Keratinocyte (primary cell): ENCODE measurements at regions not wholly inside any gene's neighbourhood (a gene's known extent, or its start where the extent isn't known, plus 50 kb on each side); places are given as distances from the start of the nearest gene placed in this dataset.

Experiments used
- DNase-seq: peaks from one replicate; pipeline ENCODE4 v3.0.0-alpha.2; 2011; ENCODE audit warnings: low read depth, missing footprints, low spot score
- FAIRE-seq: peaks from 2 replicates; lab custom pipeline; 2011; peaks lifted over from hg19 to GRCh38; lab: Jason Lieb, UNC
- H2AFZ ChIP-seq: 2 replicates; pipeline ENCODE4 v1.6.0; 2012; ENCODE audit warnings: low read length, control low read depth, inconsistent platforms; ENCODE audit not compliant: control insufficient read depth
- H3K27ac ChIP-seq: 2 replicates; pipeline ENCODE4 v1.5.1; 2011; ENCODE audit warnings: low read length; ENCODE audit not compliant: control insufficient read depth, insufficient read depth
- H3K27me3 ChIP-seq: 3 replicates; pipeline ENCODE4 v1.6.0; 2011; ENCODE audit warnings: low read length; ENCODE audit not compliant: control insufficient read depth, insufficient read depth; ENCODE audit errors: extremely low read depth
- H3K36me3 ChIP-seq, 2 experiments: 2 replicates in 1 of 2; 3 replicates in 1 of 2; pipeline ENCODE4 v1.5.1; 2011; ENCODE audit warnings: low read length in 2 of 2, mild to moderate bottlenecking in 1 of 2; ENCODE audit not compliant: control insufficient read depth in 2 of 2, insufficient read depth in 2 of 2; ENCODE audit errors: extremely low read depth in 1 of 2
- H3K4me1 ChIP-seq: 3 replicates; pipeline ENCODE4 v1.5.1; 2011; ENCODE audit warnings: low read length; ENCODE audit not compliant: control insufficient read depth, insufficient read depth; ENCODE audit errors: extremely low read depth
- H3K4me2 ChIP-seq: 3 replicates; pipeline ENCODE4 v1.6.0; 2011; ENCODE audit warnings: low read depth, low read length; ENCODE audit not compliant: control insufficient read depth, insufficient read depth; ENCODE audit errors: extremely low read depth
- H3K4me3 ChIP-seq, 3 experiments: fragments of 200-600 bp in 1 of 3; sonication (generic) in 1 of 3; 2 replicates in 2 of 3; 3 replicates in 1 of 3; pipeline ENCODE4 v1.5.1; 2011 to 2016; ENCODE audit warnings: low read length in 3 of 3, mild to moderate bottlenecking in 3 of 3, control low read depth in 2 of 3, inconsistent platforms in 1 of 3, low read depth in 1 of 3, mixed read lengths in 1 of 3, mixed run types in 1 of 3, moderate library complexity in 1 of 3; ENCODE audit not compliant: control insufficient read depth in 2 of 3, insufficient read depth in 2 of 3; ENCODE audit errors: extremely low read depth in 1 of 3
- H3K79me2 ChIP-seq: 2 replicates; pipeline ENCODE4 v1.6.0; 2012; ENCODE audit warnings: low read length; ENCODE audit not compliant: control insufficient read depth, insufficient read depth
- H3K9ac ChIP-seq: 3 replicates; pipeline ENCODE4 v1.6.0; 2011; ENCODE audit warnings: low read length; ENCODE audit not compliant: control insufficient read depth, insufficient read depth; ENCODE audit errors: extremely low read depth
- H3K9me1 ChIP-seq: 3 replicates; pipeline ENCODE4 v1.6.0; 2011; ENCODE audit warnings: low read length; ENCODE audit not compliant: control insufficient read depth, insufficient read depth; ENCODE audit errors: extremely low read depth
- H3K9me3 ChIP-seq: 2 replicates; pipeline ENCODE4 v1.5.1; 2012; ENCODE audit warnings: low read depth, low read length; ENCODE audit not compliant: control insufficient read depth
- H4K20me1 ChIP-seq: 3 replicates; pipeline ENCODE4 v1.6.0; 2011; ENCODE audit warnings: low read length; ENCODE audit not compliant: control insufficient read depth, insufficient read depth; ENCODE audit errors: extremely low read depth
- EZH2 ChIP-seq: IDR thresholded peaks from one replicate; pipeline ENCODE4 v1.6.1; 2012; ENCODE audit warnings: inconsistent platforms, mild to moderate bottlenecking, low read length, moderate library complexity
- dilution Hi-C: fragments of 300-500 bp; cut with MboI; formaldehyde crosslinking; loops from one replicate; pipeline ENCODE4 v1.7.0; 2020; ENCODE audit warnings: low sequenced_read_pairs; ENCODE audit not compliant: extremely low pct_ligation_motif_present
- TF ChIP-seq, protein P1 (sequence below), 3 experiments: IDR thresholded peaks in 1 of 3; conservative IDR thresholded peaks in 1 of 3; optimal IDR thresholded peaks in 1 of 3; 2 replicates in 2 of 3; 3 replicates in 1 of 3; pipeline versions ENCODE3 to v1.5.1; 2011; ENCODE audit warnings: low read length in 3 of 3, mild to moderate bottlenecking in 3 of 3, moderate library complexity in 2 of 3, control low read depth in 1 of 3, inconsistent platforms in 1 of 3; ENCODE audit not compliant: insufficient read depth in 2 of 3; ENCODE audit errors: extremely low read depth in 1 of 3

DNA sequence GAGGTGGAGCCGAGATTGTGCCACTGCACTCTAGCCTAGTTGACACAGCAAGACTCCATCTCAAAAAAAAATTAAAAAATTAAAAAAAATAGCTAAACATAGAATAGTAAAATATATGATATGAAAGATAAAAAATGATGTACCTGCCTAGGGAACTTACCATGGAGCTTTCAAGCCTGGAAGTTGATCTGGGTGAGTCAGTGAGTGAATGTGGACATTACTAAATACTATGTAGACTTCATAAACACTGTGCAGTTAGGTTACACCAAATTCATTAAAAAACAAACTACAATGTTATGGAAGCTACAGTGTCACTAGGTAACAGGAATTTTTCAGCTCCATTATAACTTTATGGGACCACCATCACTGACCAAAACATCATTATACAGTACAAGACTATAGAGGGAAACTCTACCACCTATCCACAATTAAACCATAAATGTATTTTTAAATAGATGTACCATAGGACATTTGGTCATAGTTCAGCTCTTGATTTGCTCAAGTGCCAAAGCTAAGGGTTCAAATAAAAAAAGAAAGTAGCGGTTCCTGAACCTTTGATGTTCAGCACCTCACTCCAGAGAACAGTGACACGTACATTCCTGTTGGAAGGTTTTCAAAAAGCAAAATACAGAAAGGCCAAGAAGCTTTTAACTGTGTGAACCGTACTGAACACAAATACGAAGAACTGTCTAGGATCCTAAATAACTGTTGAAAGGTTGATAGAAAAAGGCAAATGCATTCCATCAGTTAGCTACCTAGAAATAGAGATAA lies 52.4 kb upstream of the SPDEF start:
- dilution Hi-C loops = no loop called here
- FAIRE-seq (no peak), DNase-seq (no peak)
- Histone ChIP-seq H3K9me3 (no peaks in the 10 kb centered on the region), H3K9me1 (no peaks in the 10 kb centered on the region), H3K27me3 (no peaks in the 10 kb centered on the region), H3K9ac (no peak overlapping the region), H3K27ac (no peak overlapping the region), H3K4me2 (no peak overlapping the region), H3K36me3 (peaks cover 8 to 19% of the 10 kb centered on the region in 2 experiments), H3K4me3 (no peak overlapping the region), H2AFZ (no peak overlapping the region), H3K79me2 (peaks cover 33% of the 10 kb centered on the region), H3K4me1 (peaks cover 11% of the 10 kb centered on the region), H4K20me1 (no peaks in the 10 kb centered on the region)
- TF ChIP-seq, protein P1, sequence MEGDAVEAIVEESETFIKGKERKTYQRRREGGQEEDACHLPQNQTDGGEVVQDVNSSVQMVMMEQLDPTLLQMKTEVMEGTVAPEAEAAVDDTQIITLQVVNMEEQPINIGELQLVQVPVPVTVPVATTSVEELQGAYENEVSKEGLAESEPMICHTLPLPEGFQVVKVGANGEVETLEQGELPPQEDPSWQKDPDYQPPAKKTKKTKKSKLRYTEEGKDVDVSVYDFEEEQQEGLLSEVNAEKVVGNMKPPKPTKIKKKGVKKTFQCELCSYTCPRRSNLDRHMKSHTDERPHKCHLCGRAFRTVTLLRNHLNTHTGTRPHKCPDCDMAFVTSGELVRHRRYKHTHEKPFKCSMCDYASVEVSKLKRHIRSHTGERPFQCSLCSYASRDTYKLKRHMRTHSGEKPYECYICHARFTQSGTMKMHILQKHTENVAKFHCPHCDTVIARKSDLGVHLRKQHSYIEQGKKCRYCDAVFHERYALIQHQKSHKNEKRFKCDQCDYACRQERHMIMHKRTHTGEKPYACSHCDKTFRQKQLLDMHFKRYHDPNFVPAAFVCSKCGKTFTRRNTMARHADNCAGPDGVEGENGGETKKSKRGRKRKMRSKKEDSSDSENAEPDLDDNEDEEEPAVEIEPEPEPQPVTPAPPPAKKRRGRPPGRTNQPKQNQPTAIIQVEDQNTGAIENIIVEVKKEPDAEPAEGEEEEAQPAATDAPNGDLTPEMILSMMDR (optimal IDR thresholded peaks at IDR 0.05 in 1 of 3, IDR thresholded peaks at IDR 0.05 in 1 of 3, conservative IDR thresholded peaks at IDR 0.05 in 1 of 3; ENCODE audit: extremely low read depth in 1 of 3, insufficient read depth in 2 of 3, low read length in 3 of 3) = no peak
- TF ChIP-seq EZH2 = no peak

GRCh38 chr6:34606477-34607265 lies 50.5 kb upstream of the SPDEF start:
- Histone ChIP-seq H3K27me3 (no peaks in the 10 kb centered on the region), H3K9me3 (no peaks in the 10 kb centered on the region), H3K27ac (no peak overlapping the region), H3K4me1 (peaks cover 11% of the 10 kb centered on the region), H3K9ac (no peak overlapping the region), H4K20me1 (no peaks in the 10 kb centered on the region), H3K9me1 (no peaks in the 10 kb centered on the region), H3K4me2 (no peak overlapping the region), H3K36me3 (peaks cover 12 to 22% of the 10 kb centered on the region in 2 experiments), H3K79me2 (peaks cover 38% of the 10 kb centered on the region), H3K4me3 (no peak overlapping the region), H2AFZ (no peak overlapping the region)
- TF ChIP-seq, protein P1 (optimal IDR thresholded peaks at IDR 0.05 in 1 of 3, IDR thresholded peaks at IDR 0.05 in 1 of 3, conservative IDR thresholded peaks at IDR 0.05 in 1 of 3; ENCODE audit: extremely low read depth in 1 of 3, insufficient read depth in 2 of 3, low read length in 3 of 3) = no peak
- no peak for TF ChIP-seq EZH2
- dilution Hi-C loops = no loop called here
- FAIRE-seq (no peak), DNase-seq (no peak)
